GM19467 (cell line): ENCODE measurements at regions not wholly inside any gene's neighbourhood (a gene's known extent, or its start where the extent isn't known, plus 50 kb on each side); places are given as distances from the start of the nearest gene placed in this dataset.

Experiments used
- ATAC-seq: cut with Tn5 transposase; IDR thresholded peaks from one replicate; pipeline ENCODE4 v1.9.1; 2021; ENCODE audit warnings: mild to moderate bottlenecking, moderate library complexity; ENCODE audit not compliant: unreplicated experiment

- no peak for ATAC-seq
Measured at GRCh38 chr18:76553715-76554546, 58.9 kb upstream of the ZNF516 start.

DNA sequence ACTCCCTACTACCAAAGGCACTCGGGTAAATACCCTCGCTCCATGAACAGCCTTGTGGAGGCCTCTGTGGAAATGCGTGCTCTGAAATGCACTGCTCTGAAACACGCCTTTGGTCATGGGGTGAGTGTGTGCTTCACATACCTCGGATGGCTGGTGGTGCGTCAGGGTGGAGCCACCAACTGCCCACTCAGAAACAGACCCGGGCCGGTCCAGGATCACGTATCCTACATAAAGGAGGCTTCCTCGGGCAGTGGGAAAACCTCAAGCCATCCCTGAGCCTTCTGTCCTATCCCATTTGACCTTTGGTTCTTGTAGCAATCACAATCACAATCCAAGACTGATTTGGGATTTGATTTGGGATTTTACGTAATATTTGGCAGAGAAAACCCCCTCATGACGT is 53.5 kb upstream of the ZNF516 start:
- ATAC-seq = no peak

DNA sequence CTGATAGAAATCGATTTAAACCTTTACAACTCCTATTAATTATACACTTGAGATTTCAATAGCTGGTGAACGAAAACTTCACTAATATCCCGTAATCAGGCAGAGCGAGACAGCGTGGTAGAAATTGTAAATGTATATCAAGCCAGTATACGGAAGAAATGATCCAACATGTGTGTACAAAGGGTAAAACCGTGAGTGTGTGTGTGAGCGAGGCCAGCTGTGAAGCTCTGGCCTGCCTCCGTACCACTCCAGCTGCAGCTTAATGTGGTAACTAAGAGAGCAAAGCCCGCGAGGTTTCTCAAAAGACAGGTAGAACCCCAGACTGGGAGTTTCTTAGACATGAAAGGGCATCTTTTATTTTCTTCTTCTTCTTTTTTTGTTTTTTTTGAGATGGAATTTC is 52.3 kb upstream of the ZNF516 start:
- ATAC-seq = no peak

DNA sequence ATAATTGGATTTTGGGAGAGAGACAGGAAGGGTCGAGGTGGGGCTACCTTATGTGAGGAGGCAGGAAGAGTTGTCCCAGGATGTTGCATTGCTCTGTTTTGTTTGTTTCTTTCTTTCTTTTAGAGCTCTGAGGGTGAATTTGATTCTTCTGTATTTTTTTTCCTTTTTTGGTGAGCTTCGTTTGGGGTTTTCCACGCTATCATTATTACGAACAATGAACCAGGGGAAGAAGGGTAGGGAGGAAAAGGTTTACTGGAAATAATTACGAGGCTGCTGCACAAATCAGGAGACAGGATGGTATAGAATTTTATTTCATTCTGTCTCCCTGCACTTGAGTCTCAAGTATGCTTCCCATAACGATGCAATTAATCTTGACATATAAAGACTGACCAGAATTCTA is 51.4 kb upstream of the ZNF516 start:
- ATAC-seq = no peak

DNA sequence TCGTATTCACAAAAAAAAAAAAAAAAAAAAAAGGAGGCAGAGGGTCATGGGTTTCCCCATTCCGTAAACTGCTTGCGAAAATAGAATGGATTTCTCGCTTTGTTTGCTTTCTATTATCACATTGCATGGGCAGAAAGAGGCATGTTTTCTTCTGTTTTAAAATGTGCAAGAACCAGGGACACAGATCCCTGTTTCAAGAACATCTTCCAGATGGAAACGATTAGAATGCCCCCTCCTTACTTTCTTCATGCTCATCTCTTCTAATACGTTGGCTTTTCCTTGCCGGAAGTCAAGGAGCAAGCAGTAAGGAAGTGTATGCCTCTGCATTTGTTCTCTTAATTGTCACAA is 51.0 kb upstream of the ZNF516 start:
- ATAC-seq = no peak

- ATAC-seq = no peak
Measured at GRCh38 chr18:76545433-76546087, 50.5 kb upstream of the ZNF516 start.

- ATAC-seq = no peak
Measured at GRCh38 chr18:76544511-76545345, 49.7 kb upstream of the ZNF516 start.
